HL-60 (cell line): ENCODE measurements at regions not wholly inside any gene's neighbourhood (a gene's known extent, or its start where the extent isn't known, plus 50 kb on each side); places are given as distances from the start of the nearest gene placed in this dataset.

ENCODE experiments used
- DNase-seq, 2 experiments: peaks; one replicate each; pipeline ENCODE4 v3.0.0-alpha.2; 2010 to 2020; ENCODE audit warnings: low read depth in 1 of 2, low spot score in 1 of 2
- H3K27ac ChIP-seq: fragments of 250-450 bp; sonication (Bioruptor Pico); replicated peaks from 2 replicates; pipeline ENCODE4 v1.5.1; 2020; ENCODE audit warnings: mild to moderate bottlenecking, moderate library complexity
- H3K27me3 ChIP-seq: fragments of 250-450 bp; sonication (Bioruptor Pico); 2 replicates; pipeline ENCODE4 v1.5.1; 2021; ENCODE audit warnings: mild to moderate bottlenecking, moderate library complexity; ENCODE audit not compliant: insufficient read depth, poor library complexity, severe bottlenecking
- H3K4me3 ChIP-seq: replicated peaks from 2 replicates; pipeline ENCODE4 v1.5.1; 2011; ENCODE audit warnings: mild to moderate bottlenecking, control low read depth, low read length; ENCODE audit not compliant: insufficient read depth
- CTCF ChIP-seq: IDR thresholded peaks from one replicate; pipeline ENCODE4 v1.5.1; 2011; ENCODE audit warnings: low read length, control low read depth, inconsistent platforms; ENCODE audit not compliant: insufficient read depth
- GABPA ChIP-seq: IDR thresholded peaks from 2 replicates; pipeline ENCODE4 v1.6.1; 2012; ENCODE audit warnings: low read depth
- POLR2AphosphoS5 ChIP-seq: IDR thresholded peaks from 2 replicates; pipeline ENCODE4 v1.6.1; 2012; ENCODE audit warnings: low read depth
- REST ChIP-seq: IDR thresholded peaks from 2 replicates; pipeline ENCODE4 v1.6.1; 2012; ENCODE audit warnings: low read depth; ENCODE audit not compliant: insufficient replicate concordance
- SPI1 ChIP-seq: IDR thresholded peaks from 2 replicates; pipeline ENCODE4 v1.6.1; 2012; ENCODE audit warnings: low read depth, mild to moderate bottlenecking, borderline replicate concordance

- no peak for TF ChIP-seq POLR2AphosphoS5
- TF ChIP-seq REST: no peak
- TF ChIP-seq GABPA: no peak
- no peak for TF ChIP-seq SPI1
- TF ChIP-seq CTCF: no peak
- no peak overlapping the region for H3K27ac ChIP-seq
- DNase-seq: no peak
These were observed 156.1 kb downstream of the LIPI start for GRCh38 chr21:14054682-14055081.

GRCh38 chr21:14050121-14050520, 160.6 kb downstream of the LIPI start:
- DNase-seq: no peak
- Histone ChIP-seq H3K27me3 (no peaks in the 10 kb centered on the region), H3K4me3 (no peak overlapping the region), H3K27ac (no peak overlapping the region)
- TF ChIP-seq SPI1 (no peak), CTCF (no peak), GABPA (no peak), REST (no peak), POLR2AphosphoS5 (no peak)

More at GRCh38 chr21:14054682-14055081, 156.1 kb downstream of the LIPI start:
- no peak overlapping the region for H3K4me3 ChIP-seq
- H3K27me3 ChIP-seq: no peaks in the 10 kb centered on the region

- TF ChIP-seq CTCF (no peak), SPI1 (no peak), GABPA (no peak), POLR2AphosphoS5 (no peak), REST (no peak)
- Histone ChIP-seq H3K27ac (no peak overlapping the region), H3K27me3 (no peaks in the 10 kb centered on the region), H3K4me3 (no peak overlapping the region)
- no peak for DNase-seq
These were observed 164.4 kb downstream of the LIPI start for GRCh38 chr21:14046401-14046800.
